GM12891 (cell line): ENCODE measurements at regions not wholly inside any gene's neighbourhood (a gene's known extent, or its start where the extent isn't known, plus 50 kb on each side); places are given as distances from the start of the nearest gene placed in this dataset.

Experiments
- POLR2A ChIP-seq: IDR thresholded peaks from 2 replicates; pipeline ENCODE4 v1.6.1; 2011; ENCODE audit warnings: low read depth, low read length, control low read depth
- POLR2AphosphoS5 ChIP-seq: IDR thresholded peaks from 2 replicates; pipeline ENCODE4 v1.6.1; 2011; ENCODE audit warnings: low read depth, low read length, control low read depth
- POU2F2 ChIP-seq: IDR thresholded peaks from 2 replicates; pipeline ENCODE4 v1.6.1; 2011; ENCODE audit warnings: low read depth, mild to moderate bottlenecking, control low read depth, low read length, moderate library complexity
- SPI1 ChIP-seq: IDR thresholded peaks from 2 replicates; pipeline ENCODE4 v1.6.1; 2011; ENCODE audit warnings: low read depth, low read length, control low read depth
- TAF1 ChIP-seq: IDR thresholded peaks from 2 replicates; pipeline ENCODE4 v1.6.1; 2011; ENCODE audit warnings: low read depth, low read length, control low read depth

DNA sequence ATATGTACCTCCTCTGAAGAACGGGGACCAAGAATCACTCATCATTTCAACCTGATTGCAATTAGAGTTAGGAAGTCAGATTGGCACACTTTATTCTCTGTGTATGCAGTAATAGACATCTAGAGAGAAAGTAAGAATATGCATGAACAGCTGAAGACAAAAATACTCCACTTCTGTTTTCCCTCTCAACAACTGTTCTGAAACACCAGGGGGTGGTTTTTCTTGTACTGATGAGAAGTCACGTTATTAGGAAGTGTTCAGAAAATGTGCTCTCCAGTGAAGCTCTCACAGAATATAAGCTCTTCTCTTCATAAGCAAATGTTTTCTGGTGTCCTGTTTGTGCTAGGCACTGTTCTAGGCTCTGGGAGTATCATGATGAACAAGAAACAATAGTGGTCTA lies 531.7 kb upstream of the C9orf72 start:
- TF ChIP-seq POLR2A, result no peak
- TF ChIP-seq POLR2AphosphoS5, result no peak
- no peak for TF ChIP-seq SPI1
- TF ChIP-seq TAF1, result no peak
- no peak for TF ChIP-seq POU2F2
